GM21576 (cell line): ENCODE measurements at regions not wholly inside any gene's neighbourhood (a gene's known extent, or its start where the extent isn't known, plus 50 kb on each side); places are given as distances from the start of the nearest gene placed in this dataset.
"Not testable (repeated sequence)": the region's sequence is repeated elsewhere in the genome, so short reads cannot be mapped to it uniquely, and the experiment has no call there.

Source experiments
- ATAC-seq: cut with Tn5 transposase; IDR thresholded peaks from one replicate; pipeline ENCODE4 v1.9.1; 2021; ENCODE audit warnings: mild to moderate bottlenecking, moderate library complexity; ENCODE audit not compliant: unreplicated experiment

DNA sequence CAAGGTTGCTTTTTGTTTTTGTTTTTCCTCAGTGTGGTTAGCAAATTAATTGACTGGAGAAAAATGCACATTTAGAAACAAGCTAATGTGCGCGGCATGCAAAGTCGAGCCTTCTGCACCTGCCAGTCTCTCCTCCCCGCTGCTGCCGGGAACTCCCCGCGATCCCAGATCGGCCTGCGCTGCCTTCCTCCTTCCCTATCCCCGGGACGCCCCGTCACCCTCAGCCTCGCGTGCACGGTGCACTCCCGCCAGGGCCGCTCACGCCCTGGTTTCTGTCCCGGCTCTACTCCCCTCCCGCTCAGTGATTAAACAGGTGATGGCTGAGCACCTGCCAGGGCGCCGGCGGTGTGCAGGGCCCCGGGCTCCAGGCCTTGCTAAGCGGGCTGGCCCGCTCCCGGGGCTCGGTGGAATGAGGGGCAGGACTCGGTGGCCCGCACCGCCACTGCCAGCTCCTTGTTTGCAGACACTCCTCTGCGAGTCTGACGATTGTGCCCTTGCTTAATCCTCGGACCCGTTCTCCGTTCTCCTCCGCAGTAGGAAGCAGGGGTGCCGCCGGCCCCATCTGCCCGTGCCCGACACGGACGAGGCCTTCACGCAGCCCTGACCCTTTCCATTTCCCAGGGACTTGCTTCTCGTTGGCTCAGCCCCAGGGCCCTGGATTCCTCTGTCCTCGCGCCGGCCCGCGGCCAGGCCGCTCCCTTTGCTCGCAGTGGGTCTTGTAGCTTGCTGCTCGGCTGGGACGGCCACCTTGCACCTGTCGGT, 143.4 kb downstream of the TRIML1 start:
- ATAC-seq = no peak

GRCh38 chr4:188287169-188287894, 148.1 kb downstream of the TRIML1 start:
- no peak for ATAC-seq

DNA sequence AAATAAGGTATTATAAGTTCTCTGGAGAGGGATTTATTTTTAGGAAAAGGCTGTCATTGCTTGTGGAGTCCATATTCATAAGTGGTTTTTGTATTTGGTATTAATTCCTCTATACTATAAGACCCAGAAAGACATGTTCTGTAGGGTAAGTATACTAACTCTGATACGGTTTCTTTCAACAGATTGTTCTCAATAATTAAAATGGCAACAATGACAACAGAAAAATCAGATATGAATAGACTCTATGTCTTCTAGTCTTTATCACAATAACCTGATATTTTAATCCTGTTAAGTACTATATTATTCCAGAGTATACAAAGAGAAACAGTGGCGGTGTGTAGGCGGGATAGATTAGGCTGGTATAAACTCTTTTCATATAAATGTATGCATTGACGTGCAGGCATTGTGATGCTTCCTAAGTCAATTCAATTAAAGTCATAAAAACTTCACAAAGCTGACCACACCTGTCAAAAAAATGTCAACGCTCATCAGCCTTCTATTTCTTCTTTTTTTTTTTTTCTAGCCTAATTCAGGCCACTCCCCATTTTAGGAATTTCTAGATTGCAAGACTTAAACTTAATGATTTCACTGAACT, 150.4 kb downstream of the TRIML1 start:
- ATAC-seq = no peak

DNA sequence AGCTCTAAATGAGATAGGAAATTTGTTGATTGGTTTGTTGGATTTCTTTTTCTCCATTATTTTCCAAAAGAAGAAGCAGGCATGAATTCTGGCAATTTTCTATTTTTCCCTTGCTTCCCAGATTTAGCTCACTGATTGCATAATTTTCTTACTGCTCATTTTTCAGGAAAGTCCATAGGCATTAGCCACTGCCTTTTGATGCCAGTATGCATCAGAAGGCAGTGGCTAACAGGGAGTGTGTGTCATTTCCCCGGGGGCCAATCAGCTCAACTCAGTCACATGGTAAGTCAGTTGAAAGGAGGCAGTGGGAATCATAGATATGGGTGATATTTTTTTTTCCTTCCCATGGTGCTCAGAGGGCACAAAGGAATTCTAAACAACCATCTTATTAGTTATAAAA, 156.7 kb downstream of the TRIML1 start:
- ATAC-seq = no peak

DNA sequence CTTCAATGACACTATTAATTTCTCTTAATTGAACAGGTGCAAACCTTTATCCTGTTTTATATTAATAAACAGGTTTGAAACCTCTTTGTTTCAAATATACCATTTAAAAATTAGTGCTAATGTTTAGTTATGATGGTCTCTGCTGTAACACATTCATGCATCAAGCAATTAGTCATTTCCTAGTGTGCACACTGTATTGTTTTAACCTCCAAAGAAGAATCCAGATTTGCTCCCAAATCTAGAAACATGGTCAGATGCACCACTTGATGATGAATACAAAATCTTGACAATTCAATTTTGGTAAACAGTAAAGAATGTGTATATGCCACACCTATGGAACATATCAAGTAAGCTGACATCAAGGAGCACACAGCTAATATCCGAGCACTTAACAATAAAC, 157.1 kb downstream of the TRIML1 start:
- no peak for ATAC-seq

- ATAC-seq = no peak
These were observed 158.6 kb downstream of the TRIML1 start for GRCh38 chr4:188297873-188298272.

- ATAC-seq = no peak
These were observed 159.9 kb downstream of the TRIML1 start for GRCh38 chr4:188299161-188299560.

DNA sequence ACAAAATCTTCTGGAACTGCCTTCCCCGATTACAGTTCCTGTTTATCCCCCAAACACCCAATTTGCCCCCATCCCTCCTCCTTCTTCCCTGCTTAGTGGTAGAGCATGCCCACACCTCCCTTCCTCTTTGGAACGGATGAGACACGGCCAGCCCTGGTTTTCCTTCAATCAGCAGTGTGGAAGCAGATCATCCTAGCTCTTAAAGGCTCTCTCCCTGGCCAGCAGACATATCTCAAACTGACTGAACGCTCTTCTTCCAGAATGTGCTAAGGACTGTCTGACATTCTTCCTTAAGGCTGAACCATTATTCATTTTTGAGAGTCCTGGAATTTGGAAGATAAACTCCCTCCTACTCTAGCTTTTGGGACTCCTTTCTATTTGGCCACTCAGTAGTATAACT, 161.1 kb downstream of the TRIML1 start:
- ATAC-seq = no peak

- ATAC-seq = no peak
These were observed 166.4 kb downstream of the TRIML1 start for GRCh38 chr4:188305690-188306089.

GRCh38 chr4:188307591-188307990, 168.3 kb downstream of the TRIML1 start:
- ATAC-seq = no peak

DNA sequence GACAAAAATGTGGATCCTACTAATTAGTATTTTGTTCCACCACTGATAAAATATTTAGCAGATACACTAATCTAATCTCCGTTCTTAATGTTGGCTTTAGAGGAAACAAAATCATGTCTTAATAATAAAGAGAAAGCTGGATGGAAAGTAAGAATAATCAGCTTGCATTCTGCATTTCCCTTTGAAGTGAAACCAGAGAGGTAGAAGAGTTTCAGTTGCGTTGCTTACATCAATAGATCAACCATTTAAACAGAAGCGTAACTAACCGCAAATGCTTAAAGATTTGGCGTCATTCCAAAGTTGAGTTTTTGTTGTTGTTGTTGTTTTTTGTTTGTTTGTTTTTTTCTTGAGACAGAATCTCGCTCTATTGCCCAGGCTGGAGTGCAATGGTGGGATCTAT, 168.9 kb downstream of the TRIML1 start:
- no peak for ATAC-seq

DNA sequence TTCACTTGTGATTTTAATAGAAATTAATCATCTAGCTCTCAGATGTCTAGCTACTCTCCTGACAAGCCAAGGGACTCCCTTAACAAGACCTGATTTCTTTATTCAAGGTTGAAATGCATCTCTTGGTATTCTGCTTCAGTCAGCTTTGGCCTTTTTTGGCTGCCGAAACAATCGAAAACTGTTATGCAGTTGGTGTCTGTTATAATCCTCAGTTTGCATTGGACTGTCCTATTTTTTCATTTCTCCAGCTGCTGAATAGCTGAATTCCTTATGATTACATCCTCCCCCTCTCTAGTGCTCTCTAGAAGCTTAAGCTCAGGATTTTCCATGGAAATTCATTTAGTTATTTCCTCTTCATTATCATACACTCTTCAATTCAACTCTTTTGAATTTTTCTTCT, 177.2 kb downstream of the TRIML1 start:
- no peak for ATAC-seq

DNA sequence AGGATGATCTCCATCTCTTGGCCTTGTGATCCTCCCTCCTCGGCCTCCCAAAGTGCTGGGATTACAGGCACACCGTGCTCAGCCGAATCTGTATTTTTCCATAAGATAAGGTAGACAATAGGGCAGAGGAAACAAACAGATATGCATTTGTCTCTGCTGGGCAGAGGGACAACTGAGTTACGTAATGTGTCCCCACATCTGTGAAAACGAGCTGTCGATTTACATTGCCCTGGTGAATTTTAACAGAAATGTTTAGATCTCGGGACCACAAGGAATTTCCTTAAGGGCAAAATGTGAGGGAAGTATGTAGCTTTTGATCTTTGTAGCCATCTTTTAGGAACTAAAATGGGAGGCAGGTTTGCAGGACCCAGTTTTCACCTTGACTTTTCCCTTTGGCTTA, 189.7 kb downstream of the TRIML1 start:
- no peak for ATAC-seq

DNA sequence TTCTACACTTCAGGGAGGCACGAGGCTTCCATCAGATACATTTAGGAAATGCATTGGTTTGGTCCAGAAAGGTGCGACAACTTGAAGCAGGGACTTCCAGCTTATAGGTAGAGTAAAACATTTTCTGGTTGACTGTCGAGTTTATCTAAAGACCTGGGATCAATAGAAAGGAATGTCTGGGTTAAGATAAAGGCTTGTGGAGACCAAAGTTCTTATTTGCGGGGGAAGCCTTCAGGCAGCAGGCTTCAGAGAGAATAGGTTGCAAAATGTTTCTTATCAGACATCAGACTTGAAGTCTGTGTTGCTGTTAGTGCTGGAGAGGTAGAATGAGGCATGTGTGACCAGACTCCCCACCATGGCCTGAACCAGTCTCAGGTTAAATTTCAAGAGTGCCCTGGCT, 190.3 kb downstream of the TRIML1 start:
- ATAC-seq = no peak

DNA sequence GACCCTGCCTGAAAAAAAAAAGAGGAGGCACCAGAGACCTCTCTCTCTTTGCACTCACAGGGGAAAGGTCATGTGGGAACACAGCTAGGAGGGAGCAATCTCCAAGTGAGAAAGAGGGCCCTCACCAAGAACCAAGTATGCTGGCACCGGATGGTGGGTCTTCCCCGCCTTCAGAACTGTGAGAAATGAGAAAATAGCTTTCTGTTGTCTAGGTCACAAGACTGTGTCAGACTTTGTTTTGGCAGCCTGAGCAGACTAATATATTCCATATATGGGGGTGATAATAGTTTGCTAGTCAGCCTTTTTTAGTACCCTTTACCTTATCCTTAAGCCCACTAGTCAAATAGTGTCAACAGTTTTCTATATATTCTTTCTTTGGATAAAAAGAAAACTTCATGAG, 193.0 kb downstream of the TRIML1 start:
- ATAC-seq = no peak

DNA sequence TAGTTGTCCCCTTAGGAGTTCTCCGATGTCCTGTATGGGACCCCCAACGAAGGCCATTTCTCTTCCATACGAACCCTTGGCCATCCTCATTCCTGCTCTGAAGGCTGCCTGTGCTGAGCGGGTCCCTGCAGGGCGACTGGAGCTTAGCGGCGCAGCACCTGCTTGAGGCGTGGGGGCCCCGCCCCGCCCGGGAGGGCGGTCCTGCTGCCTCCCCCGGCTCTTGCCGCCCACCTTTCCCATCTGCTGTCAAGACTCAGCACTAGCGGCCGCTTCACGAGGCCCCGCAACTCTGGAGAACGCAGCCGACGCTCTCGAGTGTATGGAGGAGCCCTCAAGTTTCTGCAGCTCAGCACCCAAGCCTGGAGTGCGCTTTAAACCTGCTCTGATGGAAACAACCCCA, 197.7 kb downstream of the TRIML1 start:
- ATAC-seq = no peak

DNA sequence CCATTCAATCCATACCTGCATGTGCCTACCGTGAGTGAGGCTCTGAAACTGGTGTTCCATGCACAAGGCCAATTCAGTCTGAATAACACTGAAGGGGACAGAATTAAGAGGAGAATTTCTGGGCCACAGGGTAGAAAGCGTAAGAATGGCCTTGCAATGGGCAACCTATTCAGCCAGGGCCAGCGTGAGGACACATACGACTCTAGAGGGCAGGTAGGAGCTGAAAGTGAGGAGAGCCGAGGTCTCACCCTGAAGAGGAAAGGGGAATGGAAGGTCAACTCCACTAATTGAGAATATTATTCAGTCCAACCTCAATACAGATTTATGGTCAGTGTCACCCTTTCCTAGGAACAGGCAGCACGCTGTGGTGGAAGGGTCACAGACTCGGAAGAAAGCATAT, 202.2 kb downstream of the TRIML1 start:
- ATAC-seq = no peak

DNA sequence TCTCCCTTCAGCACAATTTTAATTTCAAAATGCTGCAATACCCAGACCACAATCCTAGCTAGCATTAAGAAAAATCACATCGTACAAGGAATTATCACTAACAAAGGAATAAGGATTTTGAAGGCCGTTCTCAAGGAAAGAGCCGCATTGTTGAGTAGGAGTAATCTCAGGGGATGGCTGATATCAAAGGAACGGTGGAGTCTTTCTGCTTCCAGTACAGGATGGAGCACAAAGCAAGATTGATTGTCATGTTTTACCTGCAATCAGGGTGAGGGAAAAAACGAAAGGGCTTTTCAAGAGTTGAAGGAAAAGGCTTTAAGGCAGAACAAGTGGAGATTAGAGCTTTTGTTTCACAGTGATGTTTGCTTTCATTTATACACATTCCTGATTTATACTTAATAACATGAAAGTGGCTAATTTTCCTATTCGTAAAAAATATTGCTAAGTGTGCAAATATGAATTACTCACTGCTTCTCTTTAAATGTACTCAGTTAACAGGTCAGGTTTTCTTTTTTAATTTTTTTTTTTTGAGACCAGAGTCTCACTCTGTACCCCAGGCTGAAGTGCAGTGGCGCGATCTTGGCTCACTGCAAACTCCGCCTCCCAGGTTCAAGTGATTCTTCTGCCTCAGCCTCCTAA, 207.0 kb downstream of the TRIML1 start:
- no peak for ATAC-seq

DNA sequence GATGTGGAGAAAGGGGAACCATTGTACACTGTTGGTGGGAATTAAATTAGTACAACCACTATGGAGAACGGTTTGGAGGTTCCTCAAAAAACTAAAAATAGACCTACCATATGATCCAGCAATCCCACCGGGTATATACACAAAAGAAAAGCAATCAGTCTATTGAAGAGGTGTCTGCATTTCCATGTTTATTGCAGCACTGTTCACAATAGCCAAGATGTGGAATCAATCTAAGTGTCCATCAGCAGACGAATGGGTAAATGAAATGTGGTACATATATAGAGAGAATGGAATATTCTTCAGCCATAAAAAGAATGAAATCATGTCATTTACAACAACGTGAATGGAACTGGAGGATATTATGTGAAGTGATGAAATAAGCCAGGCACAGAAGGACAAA, 208.1 kb downstream of the TRIML1 start:
- ATAC-seq = no peak

DNA sequence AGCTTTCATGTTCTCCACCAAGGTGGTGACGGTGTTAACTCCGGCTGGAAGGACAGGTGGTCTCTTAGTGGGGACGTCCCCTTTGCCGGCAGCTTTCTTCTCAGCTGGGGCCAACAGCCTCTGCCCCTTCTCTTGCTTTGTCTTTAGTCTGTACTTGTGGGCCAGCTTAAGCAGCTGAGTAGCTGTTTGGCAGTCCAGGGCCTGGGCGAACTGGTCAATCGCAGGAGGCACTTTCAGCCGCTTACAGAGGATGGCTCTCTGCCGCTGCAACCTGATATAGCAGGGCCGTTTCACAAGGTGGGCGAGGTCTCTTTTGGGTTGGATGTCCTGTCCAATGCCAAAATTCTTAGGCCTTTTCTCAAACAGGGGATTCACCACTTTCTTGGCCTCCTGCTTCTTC, 210.3 kb downstream of the TRIML1 start:
- not testable (repeated sequence) for ATAC-seq

DNA sequence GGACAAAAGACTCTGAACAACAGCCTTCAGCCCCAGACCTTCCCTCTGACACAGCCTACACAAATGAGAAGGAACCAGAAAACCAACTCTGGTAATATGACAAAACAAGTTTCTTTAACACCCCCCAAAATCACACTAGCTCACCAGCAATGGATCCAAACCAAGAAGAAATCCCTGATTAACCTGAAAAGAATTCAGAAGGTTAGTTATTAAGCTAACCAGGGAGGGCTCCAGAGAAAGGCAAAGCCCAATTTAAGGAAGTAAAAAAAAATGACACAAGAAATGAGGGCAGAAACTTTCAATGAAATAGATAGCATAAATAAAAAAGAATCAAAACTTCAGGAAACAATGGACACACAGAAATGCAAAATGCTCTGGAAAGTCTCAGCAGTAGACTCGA, 224.0 kb downstream of the TRIML1 start:
- no peak for ATAC-seq

DNA sequence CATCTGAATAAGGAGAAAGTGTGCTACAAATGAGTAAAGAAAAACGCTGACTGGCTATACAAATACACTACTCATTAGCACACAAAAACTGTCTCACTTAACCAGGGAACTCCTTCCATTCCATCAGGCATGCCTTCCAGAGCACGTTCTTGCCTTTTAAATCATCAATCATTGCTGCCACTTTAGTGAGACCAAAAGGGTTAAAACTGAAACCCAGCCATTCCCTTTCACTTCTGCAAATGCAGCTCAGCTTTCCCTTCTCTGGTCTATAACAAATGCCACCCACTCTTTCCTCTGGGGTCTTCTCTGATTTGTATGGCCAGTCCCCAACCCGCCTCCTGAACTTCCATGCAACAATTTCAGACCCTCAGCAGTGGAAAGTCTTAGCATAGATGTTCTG, 231.5 kb downstream of the TRIML1 start:
- no peak for ATAC-seq
